GM21723 (cell line): ENCODE measurements at regions not wholly inside any gene's neighbourhood (a gene's known extent, or its start where the extent isn't known, plus 50 kb on each side); places are given as distances from the start of the nearest gene placed in this dataset.
A peak's percentile ranks its signal among the peaks of the same experiment; 100 is the strongest.

Source experiments
- ATAC-seq: cut with Tn5 transposase; IDR thresholded peaks from one replicate; pipeline ENCODE4 v1.9.1; 2021; ENCODE audit warnings: mild to moderate bottlenecking, moderate library complexity; ENCODE audit not compliant: unreplicated experiment

DNA sequence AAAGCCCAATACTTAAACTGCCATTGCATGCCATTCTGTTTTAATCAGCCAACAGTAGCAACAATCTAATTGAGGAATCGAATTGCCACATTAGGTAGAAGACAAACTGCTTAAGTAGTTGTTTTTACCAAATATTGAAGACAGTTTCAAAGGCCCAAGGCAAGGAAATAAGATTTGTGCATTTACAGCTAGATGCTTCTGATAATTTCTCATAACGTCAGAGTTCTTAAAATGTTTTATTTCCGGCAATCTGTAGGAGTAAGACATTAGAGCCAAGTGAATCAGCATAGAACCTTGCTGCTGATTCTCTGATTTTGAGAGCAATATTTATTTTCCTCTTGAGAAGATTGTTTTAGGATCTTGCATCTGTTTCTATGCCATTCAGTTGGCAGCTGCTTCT is 174.3 kb downstream of the RBM43 start:
- no peak for ATAC-seq

DNA sequence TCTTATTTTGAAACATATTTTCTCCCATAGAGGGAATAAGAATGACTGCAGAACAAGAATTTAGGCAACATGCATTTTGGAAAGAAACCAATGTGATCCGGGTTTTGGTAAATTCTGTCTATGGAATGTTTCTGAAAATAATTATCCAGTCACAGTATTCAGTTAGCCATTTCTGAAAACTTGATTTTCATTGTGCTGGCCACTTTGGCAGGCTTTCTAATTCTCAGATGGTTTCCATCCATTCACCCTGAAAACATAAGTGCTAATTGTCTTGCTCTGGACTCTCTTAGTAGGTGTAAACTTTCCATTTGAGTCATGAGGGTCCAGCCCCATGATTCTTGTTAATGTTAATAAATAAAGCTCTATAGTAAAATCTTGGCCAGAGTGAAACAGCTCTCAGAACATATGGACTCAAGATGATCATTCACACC is 176.5 kb downstream of the RBM43 start:
- no peak for ATAC-seq

DNA sequence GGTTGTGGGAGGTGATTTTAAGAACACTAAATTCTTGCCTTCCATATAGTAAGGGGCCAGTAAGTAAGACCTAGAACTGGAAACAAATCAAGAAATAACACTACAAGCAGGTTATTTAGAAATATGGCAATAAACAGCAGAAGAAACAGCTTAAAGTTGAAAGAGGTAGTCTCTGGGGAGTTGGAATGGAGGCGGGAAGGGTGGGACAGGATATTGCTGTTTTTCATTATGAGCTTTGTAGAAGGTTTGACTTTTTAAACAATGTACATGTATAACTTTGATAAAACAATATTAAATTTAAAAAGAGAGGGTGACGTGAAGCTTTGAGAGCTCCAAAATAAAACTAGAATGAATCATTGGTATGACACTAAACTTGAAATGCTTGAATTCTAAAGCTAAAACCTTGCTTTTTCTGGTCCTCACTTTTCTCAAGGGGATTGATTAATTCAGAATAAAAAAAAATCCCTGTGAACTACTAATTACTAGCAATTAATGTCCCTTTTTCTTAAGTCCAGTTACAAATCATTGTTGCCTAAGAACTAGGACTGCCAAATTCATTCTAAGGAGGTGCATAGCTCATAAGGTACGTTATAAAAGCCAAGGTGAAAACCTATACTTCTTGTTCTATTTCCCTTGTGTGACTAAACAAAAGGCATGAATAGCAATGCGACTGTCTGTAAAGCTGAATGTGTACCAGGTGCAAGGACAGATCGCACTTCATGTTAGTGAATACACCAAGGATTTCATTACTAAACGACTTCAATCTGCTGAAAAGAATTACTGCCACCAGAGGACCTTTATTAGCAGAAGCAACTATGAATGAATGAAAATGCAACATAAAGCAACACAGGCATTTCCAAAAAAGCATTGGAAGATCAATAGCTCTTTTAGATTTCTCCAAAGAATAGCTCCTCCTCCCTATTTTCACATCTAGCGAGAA is 177.5 kb downstream of the RBM43 start:
- ATAC-seq: no peak

DNA sequence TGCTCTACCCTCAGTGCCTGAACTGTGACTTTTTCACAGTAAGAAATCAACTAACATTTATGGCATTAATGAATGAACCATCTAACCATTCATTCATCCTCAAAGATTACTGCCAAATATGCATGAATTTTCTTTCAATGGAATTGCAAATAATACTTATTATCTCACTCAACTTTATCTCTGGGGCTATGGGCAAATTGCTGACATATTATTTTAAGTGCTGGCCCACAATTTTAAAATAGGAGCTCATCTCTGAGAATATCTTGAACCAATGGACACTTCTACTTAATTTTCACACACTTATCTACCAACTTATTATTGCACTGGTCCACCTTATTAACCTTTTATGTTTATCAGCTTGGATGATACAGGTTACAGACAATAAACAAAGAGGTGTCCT is 182.8 kb downstream of the RBM43 start:
- ATAC-seq: no peak

DNA sequence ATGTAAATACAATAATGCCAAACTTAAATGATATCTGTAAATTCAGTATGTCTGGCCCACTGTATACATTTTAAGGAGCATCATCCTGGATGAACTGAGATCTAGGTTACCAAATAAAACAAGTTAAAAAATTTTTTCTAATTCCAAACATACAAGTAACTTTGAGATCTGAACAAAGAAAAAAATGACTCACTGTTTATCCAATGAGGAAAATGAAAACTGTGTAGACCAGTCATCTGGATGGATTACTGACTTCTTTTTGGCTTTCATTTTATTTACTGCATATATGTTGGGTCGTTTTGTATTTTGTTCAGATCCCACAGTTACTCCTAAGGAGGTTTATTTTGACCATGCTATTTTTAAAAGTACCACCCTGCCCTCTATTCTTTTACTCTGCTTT is 189.8 kb downstream of the RBM43 start:
- no peak for ATAC-seq

DNA sequence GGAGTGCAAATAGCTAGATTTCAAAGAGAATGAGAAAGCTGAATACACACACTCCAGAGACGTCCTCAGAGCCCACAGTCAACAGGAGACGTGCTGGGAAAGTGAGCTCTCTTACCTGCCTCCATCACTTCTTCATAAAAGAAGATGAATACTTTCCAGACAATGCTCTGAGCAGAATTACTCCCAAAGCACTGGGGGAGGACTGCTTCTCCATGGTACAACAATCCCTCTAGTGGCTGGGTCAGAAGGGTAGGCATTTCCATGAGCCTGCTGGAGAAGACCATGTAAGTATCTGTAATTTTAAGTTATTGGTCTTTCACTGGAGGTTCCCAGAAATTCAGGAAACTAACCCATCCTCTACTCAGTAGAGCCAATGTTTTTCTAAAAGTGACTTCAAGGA is 190.3 kb downstream of the RBM43 start:
- no peak for ATAC-seq

DNA sequence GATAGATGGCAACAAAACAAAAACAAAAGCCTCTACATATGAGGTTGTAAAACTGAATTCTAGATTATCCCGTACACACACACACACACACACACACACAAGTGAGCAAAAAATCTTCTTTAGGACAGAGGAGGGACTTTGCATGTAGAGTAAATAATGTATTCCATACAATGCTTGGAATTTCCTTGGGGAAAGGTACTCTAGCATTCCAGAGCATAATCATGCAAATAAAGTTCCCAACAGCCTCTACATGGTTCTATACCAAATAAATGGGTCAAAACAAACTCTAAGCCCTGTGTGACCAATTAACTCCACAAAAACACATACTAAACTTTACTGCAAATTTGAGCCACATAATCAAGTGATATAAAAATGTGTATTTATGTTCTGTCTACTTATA is 191.4 kb downstream of the RBM43 start:
- ATAC-seq: no peak

DNA sequence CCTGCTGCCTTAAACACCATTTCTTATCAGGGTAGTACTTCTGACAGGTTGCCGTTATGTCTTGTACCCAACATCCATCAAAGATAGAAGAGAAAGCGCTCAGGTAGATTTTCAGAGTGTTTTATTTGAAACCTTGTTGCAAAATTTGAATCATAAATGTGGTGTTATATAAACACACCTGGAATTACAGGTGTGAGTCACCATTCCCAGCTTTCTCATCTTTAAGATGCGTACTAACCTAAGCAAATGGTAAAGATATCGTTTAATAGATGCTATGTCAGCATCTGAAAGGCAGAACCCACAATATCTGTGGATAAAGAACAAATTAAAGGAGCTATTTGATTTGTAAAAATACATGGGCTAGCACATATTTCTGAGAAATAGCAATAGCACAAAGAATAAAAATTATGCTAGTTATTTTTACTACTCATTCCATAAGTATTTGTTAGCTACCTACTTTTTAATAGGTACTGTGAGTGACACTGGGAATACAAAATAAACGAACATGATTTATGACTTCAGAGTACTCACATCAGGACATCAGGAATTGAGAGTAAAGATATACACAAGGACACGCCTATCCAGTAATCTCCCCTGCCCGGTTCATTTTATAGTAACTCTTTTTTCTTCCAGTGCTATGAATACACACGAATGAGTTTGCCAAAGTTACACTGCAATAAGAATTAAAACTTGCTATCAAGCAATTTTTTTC is 193.8 kb downstream of the RBM43 start:
- no peak for ATAC-seq

DNA sequence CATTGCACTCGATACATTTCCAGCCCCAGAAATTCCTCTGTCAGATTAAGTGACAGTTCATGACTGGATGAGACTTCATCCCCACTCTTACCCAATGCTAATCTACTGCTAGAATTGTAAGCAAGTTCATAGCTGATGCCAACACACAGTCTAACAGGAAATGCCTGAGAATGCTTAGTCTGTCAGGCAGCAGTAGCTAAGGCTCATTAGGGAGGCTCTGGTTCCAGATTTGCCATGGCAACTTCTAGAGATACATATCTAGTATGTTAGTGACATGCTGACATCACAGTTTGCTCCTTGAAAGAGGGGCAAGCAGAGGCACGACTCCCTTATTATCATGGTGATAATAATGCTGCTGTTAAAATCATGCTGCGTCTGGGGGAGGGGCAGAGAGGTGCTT is 198.4 kb downstream of the RBM43 start:
- ATAC-seq: no peak

DNA sequence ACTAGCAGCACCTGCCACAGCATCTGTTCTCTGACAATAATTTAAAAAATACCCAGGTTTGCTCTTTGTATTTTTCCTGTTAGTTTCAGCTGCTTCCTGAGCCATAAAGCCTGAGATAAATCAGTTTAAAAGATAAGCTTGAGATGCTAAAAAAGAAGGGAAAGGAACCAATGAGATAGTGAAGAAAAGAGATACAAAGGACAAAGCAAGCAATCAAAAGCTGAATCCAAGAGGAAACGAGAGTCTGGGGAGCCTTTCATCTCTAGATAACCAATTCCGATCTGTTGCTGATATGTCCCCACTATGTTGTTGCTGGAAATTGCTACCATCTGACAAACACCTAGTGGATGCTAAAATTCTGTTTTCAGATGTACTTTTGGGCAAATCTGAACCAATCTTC is 201.4 kb downstream of the RBM43 start:
- no peak for ATAC-seq

DNA sequence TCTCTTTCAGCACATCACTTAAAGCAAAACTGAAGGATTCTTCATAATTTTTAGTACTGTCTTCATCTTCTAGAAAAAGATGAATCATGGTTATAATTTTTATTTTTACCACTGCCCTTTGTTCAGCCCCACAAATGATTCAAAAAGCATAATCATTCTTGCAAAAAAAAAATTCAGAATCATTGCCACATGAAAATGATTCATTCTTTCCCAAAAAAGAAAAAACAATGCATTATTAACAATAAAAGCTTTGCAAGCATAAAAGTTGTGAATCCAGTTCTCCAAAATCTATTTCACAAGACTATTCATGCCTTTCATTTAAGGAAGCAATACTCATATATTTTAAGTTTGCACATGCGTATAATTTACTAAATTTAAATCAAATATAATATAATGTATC is 204.8 kb downstream of the RBM43 start:
- ATAC-seq: no peak

DNA sequence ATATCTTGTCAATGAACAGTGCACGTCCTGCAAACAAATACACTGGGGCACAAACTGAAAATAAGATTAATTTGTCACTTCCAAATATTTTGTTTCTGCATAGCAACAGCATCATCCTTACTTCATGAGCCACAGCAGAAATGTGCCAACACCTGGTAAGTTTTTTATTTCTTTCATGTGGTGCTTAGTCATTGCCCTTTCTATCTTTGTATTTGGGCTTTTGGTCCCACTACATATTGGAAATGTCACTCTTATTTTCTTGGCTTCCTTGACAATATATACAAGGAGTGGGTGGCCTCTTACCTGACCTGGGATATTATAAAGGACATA is 208.0 kb downstream of the RBM43 start:
- no peak for ATAC-seq

DNA sequence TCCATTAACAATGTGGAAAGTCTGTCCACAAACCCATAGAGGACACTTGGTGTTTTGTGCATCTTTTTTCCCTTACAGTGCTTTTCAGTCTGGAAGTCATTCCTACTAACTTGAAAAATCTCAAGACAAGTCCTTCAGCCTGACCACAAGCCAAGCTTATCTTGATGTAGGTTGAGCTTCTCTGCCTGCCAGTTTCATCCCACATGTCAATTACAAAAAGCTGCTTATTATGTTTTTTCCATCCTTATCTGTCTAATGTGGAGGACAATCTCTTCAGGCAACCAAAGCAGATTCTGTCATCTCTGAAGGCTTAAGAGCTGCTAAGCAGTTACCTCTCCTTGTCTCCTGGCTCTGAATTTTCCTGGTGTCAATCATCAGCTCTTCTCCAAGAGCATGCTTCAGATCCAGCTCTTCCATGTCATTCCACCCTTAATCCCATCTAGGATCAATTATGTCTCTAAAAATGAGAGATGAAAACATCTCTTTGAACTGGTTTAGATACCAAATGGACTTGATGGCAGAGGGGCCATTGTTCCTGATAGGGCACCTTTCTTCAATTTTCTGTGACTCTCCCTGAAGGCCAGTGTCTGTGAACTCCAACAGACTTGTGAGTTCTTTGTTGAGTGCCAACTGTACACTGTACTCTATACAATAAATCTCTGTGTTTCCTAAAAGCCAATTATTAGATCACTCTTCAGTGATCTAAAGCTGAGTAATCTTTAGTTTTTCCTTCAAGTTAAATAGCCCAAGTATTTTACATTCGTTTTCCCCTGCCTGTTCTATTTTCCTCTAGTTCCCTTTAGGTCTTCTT is 208.6 kb downstream of the RBM43 start:
- ATAC-seq: no peak

DNA sequence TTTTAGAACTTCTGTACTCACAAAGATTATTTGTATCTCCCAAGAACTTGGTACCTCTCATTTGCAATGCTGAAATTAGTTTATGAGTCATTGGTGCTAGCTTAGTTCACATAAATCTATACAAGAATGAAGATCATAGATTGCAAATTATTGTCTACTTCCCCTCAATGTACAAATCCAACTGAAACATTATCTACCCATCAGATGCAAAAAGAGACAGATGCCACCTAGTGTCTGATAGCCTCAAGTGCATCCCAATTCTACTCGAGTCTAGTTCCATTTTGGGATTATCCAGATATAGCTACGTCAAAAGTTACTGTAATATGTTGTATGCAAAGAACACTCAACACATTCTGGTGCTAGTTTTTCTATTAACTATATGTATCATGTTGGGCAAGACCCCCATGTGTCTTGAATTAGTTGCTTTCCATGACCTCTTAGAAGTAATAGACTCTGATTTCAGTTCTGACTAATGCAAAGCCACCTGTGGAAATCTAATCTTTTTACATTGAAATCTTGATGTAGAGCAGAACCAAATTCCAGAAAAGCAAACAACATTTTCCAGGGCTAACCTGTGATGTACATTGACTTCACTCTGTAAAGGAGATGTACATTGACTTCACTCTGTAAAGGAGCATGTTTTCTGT is 210.0 kb downstream of the RBM43 start:
- ATAC-seq: peak; percentile 93

DNA sequence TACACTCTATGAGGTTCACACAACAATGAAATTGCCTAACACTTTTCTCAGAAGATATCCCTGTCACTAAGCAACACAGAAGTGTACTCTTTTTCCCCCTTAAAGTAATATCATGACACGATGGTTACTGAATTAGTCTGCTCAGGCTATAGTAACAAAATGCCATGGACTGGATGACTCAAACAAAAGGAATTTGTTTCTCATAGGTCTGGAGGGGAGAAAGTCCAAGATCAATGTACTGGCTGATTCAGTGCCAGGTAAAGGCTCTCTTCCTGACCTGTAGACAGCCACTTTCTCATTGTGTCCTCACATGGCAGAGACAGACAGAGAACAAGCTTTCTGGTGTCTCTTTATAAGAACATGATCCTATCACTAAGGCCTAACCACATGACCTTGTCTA is 211.9 kb downstream of the RBM43 start:
- ATAC-seq: no peak

DNA sequence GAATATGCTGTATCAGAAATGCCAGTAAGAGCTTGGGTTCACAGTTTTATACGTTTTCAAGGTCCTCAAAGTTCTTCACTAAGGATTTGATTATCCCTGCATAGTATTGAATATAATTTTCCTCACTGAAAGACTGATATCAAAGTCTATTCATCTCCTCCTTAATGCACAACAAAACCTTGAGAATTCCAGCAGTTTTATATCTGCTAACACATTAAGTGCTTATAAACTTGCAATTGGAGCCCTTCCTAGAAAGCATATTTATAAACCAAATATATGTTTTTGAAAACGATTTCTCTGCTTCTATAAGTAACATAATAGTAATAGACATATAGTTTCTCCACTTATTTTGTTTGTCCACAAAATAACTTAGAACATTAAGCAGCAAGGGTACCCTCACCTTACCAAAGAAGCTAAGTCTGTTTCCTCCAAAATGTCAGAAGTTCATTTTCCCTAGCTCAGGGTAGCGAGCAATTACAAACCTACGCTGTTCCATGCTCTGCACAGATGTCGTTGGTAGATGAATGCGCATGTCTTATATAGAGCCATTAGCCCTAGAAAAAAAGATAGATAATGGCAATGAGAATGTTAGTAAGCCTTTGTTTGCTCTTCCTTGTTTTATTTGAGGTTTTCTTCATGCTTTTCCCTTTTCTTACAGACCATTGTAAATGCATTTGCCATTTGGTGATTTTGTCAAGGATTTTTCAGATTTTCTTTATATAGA is 213.2 kb downstream of the RBM43 start:
- ATAC-seq: no peak

DNA sequence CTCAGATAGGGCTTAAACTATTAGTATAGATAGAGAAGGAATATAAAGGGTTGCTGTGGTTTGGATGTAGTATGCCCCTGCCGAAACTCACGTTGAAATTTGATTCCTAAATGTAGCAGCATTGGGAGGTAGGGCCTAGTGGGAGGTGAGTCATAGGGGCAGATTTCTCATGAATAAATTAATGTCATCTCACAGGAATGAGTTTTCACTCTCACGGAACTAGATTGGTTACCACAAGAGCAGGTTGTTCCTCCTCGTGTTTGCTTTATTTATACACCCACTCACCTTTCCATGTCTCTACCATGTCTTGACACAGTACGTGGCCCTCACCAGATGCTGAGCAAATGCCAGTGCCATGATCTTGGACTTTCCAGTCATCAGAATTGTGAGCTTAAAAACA is 218.2 kb downstream of the RBM43 start:
- ATAC-seq: no peak

DNA sequence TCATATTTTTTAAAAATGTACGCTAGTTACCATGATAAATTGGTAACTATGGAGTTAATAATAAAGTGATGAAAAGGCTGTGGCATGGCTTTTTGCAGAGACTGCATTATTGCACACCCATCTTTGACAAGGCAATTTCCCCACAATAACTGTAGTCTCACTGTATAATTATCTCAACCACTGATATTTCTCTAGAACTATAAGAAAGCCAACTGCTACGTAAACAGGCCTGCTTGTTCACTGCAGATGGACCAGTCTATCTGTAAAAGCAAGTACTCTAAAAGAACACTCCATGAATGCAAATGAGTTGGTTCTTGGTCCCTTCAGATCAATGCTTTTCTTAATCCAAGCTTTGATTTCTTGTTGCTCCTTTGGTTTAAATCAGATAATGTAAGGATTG is 218.7 kb downstream of the RBM43 start:
- ATAC-seq: no peak

DNA sequence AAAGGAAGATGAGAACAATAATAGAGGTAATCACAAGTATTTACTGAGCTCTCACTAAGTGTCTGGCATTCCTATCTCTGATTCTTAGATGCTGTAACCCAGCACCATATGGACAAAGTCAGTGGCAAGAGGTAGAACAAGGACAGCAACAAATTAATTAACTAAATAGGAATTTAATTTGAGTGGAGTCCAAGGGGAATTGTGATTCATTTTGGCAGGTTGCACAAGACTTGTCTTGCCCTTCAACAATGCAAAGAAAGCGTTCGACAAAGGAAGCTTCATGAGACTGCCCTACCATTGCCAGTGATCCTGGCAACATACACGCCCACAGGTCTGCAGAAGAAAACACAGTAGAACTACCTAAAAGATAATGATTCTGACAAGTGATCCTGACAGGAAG is 221.6 kb downstream of the RBM43 start:
- no peak for ATAC-seq

DNA sequence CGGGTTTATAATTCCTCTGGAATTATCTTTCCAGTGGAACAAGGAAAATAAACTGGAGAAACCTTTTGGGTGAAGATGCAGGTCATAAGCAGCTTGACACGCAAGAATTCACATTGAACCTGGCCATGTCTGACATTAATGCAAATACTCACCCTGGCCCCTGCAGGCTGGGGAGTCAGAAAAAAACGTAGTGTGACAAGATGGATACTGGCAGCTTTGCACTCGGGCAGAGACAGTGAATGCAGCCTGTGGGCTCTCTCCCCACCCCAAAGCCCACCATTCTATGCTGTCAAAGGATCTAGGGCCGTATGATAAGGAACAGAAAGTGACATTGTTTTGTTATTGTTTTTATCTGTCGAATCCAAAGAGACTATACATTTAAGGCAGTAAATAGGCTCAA is 223.1 kb downstream of the RBM43 start:
- no peak for ATAC-seq
